Left cardiac atrium (tissue), 4 donors: ENCODE measurements at regions not wholly inside any gene's neighbourhood (a gene's known extent, or its start where the extent isn't known, plus 50 kb on each side); places are given as distances from the start of the nearest gene placed in this dataset.
A peak's percentile ranks its signal among the peaks of the same experiment; 100 is the strongest.

Experiments used
- ATAC-seq, 2 donors: fragments of 200-7000 bp; cut with Tn5 transposase; one replicate each; pipeline ENCODE4 v1.9.1; 2020; ENCODE audit warnings: mild to moderate bottlenecking in 2 of 2, moderate library complexity in 2 of 2
- DNase-seq: peaks from one replicate; pipeline ENCODE4 v3.0.0-alpha.2; 2020
- intact Hi-C, 2 donors: fragments of 100-400 bp; cut with DNase I; formaldehyde crosslinking; loops; one replicate each; pipeline versions ENCODE4 v1.14.1 to v1.15.1; 2022 to 2023
- donor health status: DM: no; HTN: yes; CAD: no.
- donor health status: DM: no; HTN: yes; CAD: no; lungs with severe emphysema.
- donor health status: DM: yes; HTN: yes; CAD: no.
- donor health status: Dilated cardiomyopathy.

DNA sequence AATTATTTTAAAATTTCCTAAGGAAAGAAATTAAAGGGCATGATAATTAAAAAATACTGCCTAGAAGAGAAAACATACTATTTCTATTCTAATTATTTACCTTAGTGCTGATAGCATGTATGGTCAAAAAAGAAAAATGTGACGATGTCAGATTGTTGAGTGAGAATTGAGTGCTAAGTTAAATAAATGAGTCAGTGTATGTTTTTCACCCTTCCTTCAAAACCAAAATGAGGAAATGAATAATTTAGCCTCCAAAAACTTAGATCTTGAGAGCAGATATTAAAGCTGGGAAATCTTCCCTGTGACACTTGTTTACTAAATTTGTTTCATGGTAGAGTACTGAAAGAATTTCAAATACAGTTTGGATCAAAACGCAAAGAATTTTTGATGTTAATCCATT lies 58.6 kb upstream of the NYAP2 start:
- ATAC-seq (no peak), DNase-seq (no peak)
- intact Hi-C loops: no loop called here

GRCh38 chr2:225337183-225337582 lies 62.3 kb upstream of the NYAP2 start:
- ATAC-seq (no peak), DNase-seq (no peak)
- intact Hi-C loops: no loop called here

DNA sequence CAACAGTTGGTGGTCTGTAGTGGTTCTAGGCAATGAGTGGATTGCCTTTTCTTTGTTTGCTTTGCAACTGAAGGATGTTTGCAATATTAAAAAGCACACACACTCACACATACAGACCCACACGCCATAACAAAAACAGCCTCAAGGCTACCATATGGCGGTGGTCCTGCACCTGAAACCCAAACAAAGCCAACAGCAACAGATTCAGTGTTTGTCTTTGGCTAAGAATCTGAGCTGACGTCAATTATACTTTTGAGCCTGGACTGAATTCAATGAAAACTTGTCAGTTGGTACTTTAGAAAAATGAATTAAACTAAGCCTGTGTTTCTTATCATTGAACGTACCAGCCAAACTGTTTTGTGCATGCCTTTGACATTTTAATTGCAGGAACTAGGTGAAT lies 65.0 kb upstream of the NYAP2 start:
- DNase-seq: no peak
- no peak for ATAC-seq
- intact Hi-C loops: no loop called here

- ATAC-seq (no peak), DNase-seq (no peak)
- intact Hi-C loops: no loop called here
These were observed 71.3 kb upstream of the NYAP2 start for GRCh38 chr2:225328192-225328591.

DNA sequence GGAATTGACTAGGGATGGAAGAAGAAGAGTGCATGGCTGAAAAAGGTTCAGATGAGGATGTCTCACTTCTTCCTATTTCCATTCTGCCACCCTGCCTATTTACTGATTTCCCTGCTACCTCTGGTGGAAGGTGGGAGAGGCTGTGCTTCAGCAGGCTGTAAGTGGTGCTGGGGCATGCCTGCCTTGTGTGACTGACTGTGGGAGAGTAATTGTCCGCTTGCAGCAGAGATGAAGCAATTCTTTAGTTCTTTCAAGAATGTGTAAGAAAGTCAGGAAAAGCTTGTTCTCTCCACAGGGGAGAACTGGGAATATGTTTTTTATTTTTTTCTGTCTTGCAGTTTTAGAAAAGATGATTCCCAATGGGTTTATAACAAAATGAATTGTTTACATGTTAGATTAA lies 72.5 kb upstream of the NYAP2 start:
- intact Hi-C loops: no loop called here
- ATAC-seq (no peak), DNase-seq (no peak)

GRCh38 chr2:225319872-225320271 lies 79.6 kb upstream of the NYAP2 start:
- intact Hi-C loops: no loop called here
- ATAC-seq: no peak
- no peak for DNase-seq

DNA sequence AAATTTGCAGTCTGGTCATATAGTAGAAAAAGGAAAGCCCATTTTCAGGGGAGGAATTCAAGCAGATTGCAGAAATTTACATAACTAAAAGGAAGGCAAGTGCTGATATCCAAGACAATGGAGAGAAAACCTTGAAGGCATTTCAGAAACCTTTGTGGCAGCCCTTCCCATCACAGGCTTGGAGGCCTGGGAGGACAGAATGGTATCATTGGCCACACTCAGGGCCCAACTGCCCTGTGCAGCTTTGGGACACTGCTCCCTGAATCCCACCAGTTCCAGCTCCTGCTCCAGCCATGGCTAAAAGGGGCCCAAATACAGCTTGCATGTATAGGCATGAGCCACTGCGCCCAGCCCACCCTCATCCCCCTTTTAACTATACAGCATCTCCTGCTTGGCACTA lies 81.1 kb upstream of the NYAP2 start:
- DNase-seq (no peak), ATAC-seq (no peak)
- intact Hi-C loops: no loop called here

- intact Hi-C loops: no loop called here
- ATAC-seq: no peak
- no peak for DNase-seq
These were observed 82.3 kb upstream of the NYAP2 start for GRCh38 chr2:225317186-225317585.

GRCh38 chr2:225310745-225311144 lies 88.8 kb upstream of the NYAP2 start:
- ATAC-seq: no peak
- intact Hi-C loops: no loop called here
- DNase-seq: no peak

DNA sequence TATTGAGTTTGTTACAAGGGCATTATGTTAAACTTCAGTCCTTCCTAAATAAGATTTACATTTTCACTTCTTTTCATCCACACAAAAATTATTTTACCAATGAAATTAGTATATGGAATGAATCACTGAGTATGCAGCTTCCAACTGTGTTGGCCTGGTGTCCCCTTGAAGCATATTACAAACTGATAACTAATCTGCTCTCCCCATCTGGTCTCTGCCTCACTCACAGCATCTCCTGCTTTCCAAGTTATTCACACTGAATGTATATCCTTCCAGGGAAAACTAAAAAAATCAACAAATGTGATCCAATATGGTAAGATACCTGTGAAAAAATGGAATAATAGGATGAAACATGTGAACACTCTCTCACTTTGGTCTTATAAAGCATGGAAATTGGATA lies 90.0 kb upstream of the NYAP2 start:
- intact Hi-C loops: no loop called here
- DNase-seq: no peak
- ATAC-seq: no peak

GRCh38 chr2:225296951-225297350 lies 102.6 kb upstream of the NYAP2 start:
- intact Hi-C loops: no loop called here
- no peak for ATAC-seq
- no peak for DNase-seq

DNA sequence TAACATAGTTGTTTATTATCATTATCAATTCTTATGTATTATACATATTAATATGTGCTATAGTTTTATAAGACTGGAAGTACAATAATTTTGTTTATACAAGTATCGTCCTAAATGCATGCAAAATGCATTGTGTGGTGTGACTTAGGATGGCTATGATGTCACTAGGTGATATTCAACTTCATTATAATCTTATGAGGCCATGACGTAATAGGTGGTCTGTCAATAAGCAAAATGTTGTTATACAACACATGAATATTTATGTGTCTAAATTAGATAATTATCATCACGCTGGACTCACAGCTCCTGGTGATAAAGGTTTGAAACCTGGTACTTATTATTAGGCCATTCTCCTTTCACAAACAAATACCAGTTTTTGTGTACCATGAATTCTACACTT lies 104.4 kb upstream of the NYAP2 start:
- ATAC-seq (no peak), DNase-seq (no peak)
- intact Hi-C loops: no loop called here

- no peak for DNase-seq
- intact Hi-C loops: no loop called here
These were observed 105.9 kb upstream of the NYAP2 start for GRCh38 chr2:225293638-225294037.

GRCh38 chr2:225290757-225291400 lies 108.6 kb upstream of the NYAP2 start:
- ATAC-seq (no peak), DNase-seq (no peak)
- intact Hi-C loops: no loop called here

More at GRCh38 chr2:225293638-225294037, 105.9 kb upstream of the NYAP2 start:
- ATAC-seq: no peak

- intact Hi-C loops: no loop called here
- ATAC-seq: no peak
These were observed 109.9 kb upstream of the NYAP2 start for GRCh38 chr2:225289659-225290058.

GRCh38 chr2:225288986-225289385 lies 110.5 kb upstream of the NYAP2 start:
- intact Hi-C loops: no loop called here
- no peak for ATAC-seq
- DNase-seq: no peak

More at GRCh38 chr2:225289659-225290058, 109.9 kb upstream of the NYAP2 start:
- DNase-seq: no peak

- intact Hi-C loops: no loop called here
- DNase-seq (no peak), ATAC-seq (no peak)
These were observed 116.4 kb upstream of the NYAP2 start for GRCh38 chr2:225282858-225283710.

GRCh38 chr2:225276207-225276606 lies 123.3 kb upstream of the NYAP2 start:
- no peak for ATAC-seq
- no peak for DNase-seq
- intact Hi-C loops: no loop called here

DNA sequence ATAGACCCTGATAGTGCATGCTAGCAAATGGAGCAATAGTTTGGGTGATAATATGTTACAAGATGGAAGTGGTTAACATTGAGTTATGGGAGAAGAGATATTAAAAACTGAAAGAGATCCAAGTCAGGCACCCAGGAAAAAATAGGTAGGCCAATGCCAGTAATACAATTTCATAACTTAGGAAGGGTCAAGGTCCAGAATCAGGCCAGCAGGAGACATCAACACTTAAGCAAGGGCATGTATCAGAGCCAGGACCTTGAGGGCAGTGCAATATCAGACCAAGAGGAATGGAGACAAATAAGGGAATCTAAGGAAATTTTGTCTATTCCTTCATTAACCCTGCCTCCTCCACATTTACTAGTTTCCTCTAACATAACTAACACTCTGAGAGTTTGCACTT lies 124.1 kb upstream of the NYAP2 start:
- DNase-seq: no peak
- intact Hi-C loops: no loop called here
- ATAC-seq: no peak

DNA sequence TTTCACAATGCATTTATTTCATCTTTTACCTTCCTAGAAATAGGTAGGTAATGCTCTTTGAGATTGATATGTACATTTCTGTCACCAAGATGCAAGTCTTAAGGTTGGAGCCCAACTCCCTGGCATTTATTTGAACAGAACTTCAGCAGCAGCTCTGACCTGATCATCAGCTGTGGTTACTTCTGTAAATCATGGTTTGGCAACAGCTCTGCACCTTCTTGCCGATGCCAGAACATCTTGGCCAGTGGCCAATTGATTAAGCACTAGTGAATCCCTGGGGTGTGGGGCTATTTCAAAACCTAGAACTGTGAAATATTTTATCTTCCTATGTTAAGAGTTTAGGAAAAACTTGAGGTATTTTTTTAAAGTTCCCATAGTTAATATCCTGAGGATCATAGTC lies 124.8 kb upstream of the NYAP2 start:
- ATAC-seq (peak in 1 of 2 donors; percentile 59), DNase-seq (no peak)
- intact Hi-C loops: no loop called here

- ATAC-seq (no peak), DNase-seq (no peak)
- intact Hi-C loops: no loop called here
These were observed 127.3 kb upstream of the NYAP2 start for GRCh38 chr2:225272173-225272572.
